Glomerular visceral epithelial cell (primary cell): ENCODE measurements at regions not wholly inside any gene's neighbourhood (a gene's known extent, or its start where the extent isn't known, plus 50 kb on each side); places are given as distances from the start of the nearest gene placed in this dataset.
"Not testable (repeated sequence)": the region's sequence is repeated elsewhere in the genome, so short reads cannot be mapped to it uniquely, and the experiment has no call there.

Experiments
- DNase-seq: peaks from one replicate; pipeline ENCODE4 v3.0.0-alpha.2; 2016; ENCODE audit errors: extremely low spot score

GRCh38 chrX:28472926-28473325, 114.3 kb upstream of the IL1RAPL1 start:
- no peak for DNase-seq

GRCh38 chrX:28487818-28488217, 99.4 kb upstream of the IL1RAPL1 start:
- no peak for DNase-seq

GRCh38 chrX:28491322-28491721, 95.9 kb upstream of the IL1RAPL1 start:
- DNase-seq: no peak

DNA sequence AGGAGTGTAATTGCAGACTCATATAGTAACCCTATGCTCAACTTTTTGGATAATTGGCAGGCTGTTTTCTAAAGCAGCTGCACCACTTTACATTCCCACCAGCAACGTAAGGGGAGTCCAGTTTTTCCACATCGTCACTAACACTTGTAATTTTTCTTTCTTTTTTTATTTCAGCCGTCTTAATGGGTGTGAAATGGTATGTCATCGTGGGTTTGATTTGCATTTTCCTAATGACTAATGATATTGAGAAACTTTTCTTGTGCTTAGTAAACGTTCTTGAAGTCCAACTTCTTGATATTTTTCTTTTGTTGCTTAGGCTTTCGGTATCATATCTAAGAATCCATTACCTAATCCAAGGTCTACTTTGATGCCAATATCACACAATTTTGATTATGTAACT, 95.3 kb upstream of the IL1RAPL1 start:
- DNase-seq: no peak

GRCh38 chrX:28498658-28499057, 88.6 kb upstream of the IL1RAPL1 start:
- DNase-seq: peak; percentile 0

DNA sequence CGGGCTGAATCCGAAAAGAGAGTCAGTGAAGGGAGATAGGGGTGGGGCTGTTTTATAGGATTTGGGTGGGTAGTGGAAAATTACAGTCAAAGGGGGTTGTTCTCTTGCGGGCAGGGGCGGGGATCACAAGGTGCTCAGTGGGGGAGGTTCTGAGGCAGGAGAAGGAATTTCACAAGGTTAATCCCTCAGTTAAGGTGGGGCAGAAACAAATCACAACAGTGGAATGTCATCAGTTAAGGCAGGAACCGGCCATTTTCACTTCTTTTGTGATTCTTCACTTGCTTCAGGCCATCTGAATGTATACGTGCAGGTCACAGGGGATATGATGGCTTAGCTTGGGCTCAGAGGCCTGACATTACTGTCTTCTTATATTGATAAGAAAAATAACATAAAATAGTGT, 84.6 kb upstream of the IL1RAPL1 start:
- not testable (repeated sequence) for DNase-seq

- DNase-seq: not testable (repeated sequence)
These were observed 79.6 kb upstream of the IL1RAPL1 start for GRCh38 chrX:28507650-28508049.

GRCh38 chrX:28520786-28521185, 66.5 kb upstream of the IL1RAPL1 start:
- DNase-seq: no peak

- DNase-seq: not testable (repeated sequence)
These were observed 58.9 kb upstream of the IL1RAPL1 start for GRCh38 chrX:28528354-28528753.
